GM12872 (cell line): ENCODE measurements at regions not wholly inside any gene's neighbourhood (a gene's known extent, or its start where the extent isn't known, plus 50 kb on each side); places are given as distances from the start of the nearest gene placed in this dataset.

Experiments
- TF ChIP-seq, protein P1 (sequence below): IDR thresholded peaks from 3 replicates; pipeline ENCODE4 v1.5.1; 2011; ENCODE audit warnings: low read depth, mild to moderate bottlenecking, low read length, moderate library complexity; ENCODE audit not compliant: insufficient read depth

GRCh38 chr5:82403026-82403425 lies 124.9 kb upstream of the RPS23 start:
- TF ChIP-seq, protein P1, sequence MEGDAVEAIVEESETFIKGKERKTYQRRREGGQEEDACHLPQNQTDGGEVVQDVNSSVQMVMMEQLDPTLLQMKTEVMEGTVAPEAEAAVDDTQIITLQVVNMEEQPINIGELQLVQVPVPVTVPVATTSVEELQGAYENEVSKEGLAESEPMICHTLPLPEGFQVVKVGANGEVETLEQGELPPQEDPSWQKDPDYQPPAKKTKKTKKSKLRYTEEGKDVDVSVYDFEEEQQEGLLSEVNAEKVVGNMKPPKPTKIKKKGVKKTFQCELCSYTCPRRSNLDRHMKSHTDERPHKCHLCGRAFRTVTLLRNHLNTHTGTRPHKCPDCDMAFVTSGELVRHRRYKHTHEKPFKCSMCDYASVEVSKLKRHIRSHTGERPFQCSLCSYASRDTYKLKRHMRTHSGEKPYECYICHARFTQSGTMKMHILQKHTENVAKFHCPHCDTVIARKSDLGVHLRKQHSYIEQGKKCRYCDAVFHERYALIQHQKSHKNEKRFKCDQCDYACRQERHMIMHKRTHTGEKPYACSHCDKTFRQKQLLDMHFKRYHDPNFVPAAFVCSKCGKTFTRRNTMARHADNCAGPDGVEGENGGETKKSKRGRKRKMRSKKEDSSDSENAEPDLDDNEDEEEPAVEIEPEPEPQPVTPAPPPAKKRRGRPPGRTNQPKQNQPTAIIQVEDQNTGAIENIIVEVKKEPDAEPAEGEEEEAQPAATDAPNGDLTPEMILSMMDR = no peak

- TF ChIP-seq, protein P1 = no peak
Observed at GRCh38 chr5:82399111-82399510, 121.0 kb upstream of the RPS23 start.

GRCh38 chr5:82397741-82398320 lies 119.7 kb upstream of the RPS23 start:
- TF ChIP-seq, protein P1 = no peak

GRCh38 chr5:82396871-82397514 lies 118.8 kb upstream of the RPS23 start:
- TF ChIP-seq, protein P1 = no peak

DNA sequence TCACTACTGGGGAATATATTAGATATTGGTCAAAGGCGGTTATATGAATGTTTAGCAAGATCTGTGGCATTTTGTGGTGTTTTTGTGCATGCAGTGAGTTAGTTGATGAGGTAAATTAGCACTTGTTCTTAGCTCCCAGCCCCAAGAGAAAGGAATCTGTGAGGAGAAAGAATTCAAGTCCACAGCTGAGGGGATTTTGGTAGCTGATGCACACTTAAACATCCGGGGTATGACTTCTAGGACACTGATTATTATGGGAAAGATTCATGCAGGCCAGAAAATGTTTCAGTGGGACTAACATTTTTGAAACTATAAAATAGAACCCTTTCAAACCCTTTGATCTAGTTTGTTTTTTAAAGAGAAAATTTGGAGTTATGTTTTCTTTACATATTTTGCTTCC lies 118.2 kb upstream of the RPS23 start:
- TF ChIP-seq, protein P1 = no peak

DNA sequence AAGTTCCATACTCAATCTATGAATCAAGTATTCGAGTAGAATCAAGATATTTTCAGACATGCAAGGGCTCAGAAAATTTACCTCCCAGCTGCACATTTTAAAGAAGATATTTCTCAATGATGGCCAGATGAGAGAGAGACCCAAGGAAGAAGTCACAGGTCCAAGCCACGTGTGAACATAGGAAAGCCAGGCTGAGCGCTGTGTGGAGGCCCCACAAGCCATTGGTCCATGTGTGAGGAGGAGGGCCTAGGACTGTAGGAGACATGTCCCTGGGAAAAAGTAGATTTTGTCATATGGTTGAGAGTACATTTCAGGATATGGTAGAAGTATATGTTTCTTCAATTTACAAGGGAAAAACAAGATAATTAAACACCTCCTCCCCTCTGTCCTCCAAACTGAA lies 115.8 kb upstream of the RPS23 start:
- TF ChIP-seq, protein P1 = no peak

DNA sequence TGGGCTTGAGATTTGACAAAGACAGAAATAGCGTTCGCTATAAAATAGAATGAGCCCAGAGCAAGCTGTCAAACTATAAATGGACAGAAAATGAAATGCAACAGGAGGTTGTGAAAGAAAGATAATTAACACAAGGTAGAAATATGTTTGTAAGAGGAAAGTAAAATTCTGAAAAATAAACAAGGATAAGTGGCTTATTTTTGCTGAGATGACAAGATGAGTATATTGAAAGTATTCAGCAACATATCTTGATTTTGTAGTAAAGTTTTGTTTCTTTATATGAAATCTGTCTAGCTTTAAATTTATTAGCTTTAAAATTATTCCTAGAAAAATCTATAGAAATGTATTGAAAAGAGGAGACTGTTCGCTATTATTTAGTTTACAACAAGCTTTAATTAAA lies 111.9 kb upstream of the RPS23 start:
- TF ChIP-seq, protein P1 = no peak
